ENCODE measurements at regions not wholly inside any gene's neighbourhood (a gene's known extent, or its start where the extent isn't known, plus 50 kb on each side); places are given as distances from the start of the nearest gene placed in this dataset.

DNA sequence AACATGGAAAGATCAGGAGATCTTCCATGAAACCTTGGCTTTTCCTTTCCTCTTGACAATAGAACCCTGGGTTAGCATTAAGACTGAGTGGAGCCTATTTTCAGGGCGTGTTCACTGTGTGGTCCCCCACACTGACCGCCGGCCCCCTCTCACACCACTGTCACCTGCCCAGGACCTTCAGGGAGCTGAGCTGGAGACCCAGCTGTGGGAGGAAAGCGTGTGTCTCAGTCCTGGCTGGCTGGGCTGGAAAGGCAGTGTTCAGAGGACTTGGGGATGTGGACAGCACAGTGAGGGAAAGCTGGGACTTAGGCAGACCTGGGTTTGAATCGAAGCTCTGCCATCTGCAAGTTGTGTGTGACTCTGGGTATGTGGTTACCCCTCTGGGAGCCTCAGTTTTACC, 268.1 kb downstream of the NSG2 start:
- H3K79me2 ChIP-seq = no peaks in the 10 kb centered on the region
- no peak overlapping the region for H3K4me3 ChIP-seq
- no peak overlapping the region for H2AFZ ChIP-seq
- TF ChIP-seq EZH2 (IDR thresholded peaks at IDR 0.05; ENCODE audit: borderline replicate concordance) = no peak
- no peak for TF ChIP-seq CTCF (IDR thresholded peaks at IDR 0.05; ENCODE audit: poor library complexity)
- no peak for TF ChIP-seq EZH2phosphoT487 (IDR thresholded peaks at IDR 0.05; ENCODE audit: low read depth, severe bottlenecking, unreplicated experiment)
- 94% methylated on average over 5 of the region's 5 CpGs for WGBS (ENCODE audit: low lambda C conversion rate, missing lambda C conversion rate)
- H3K4me1 ChIP-seq (ENCODE audit: insufficient read depth) = peaks cover 4% of the 10 kb centered on the region
- no peaks in the 10 kb centered on the region for H4K20me1 ChIP-seq (ENCODE audit: insufficient read depth, poor library complexity, severe bottlenecking)
- H3K27ac ChIP-seq = no peak overlapping the region
- DNase-seq (ENCODE audit: low spot score) = no peak
- no peaks in the 10 kb centered on the region for H3K36me3 ChIP-seq (replicated peaks; ENCODE audit: insufficient read depth, low read depth)
- no peak overlapping the region for H3K4me2 ChIP-seq
- no peaks in the 10 kb centered on the region for H3K9me2 ChIP-seq (replicated peaks; ENCODE audit: insufficient read depth)
- H3K27me3 ChIP-seq = peaks cover 18% of the 10 kb centered on the region
- no peaks in the 10 kb centered on the region for H3K9me3 ChIP-seq (ENCODE audit: low read depth)

DNA sequence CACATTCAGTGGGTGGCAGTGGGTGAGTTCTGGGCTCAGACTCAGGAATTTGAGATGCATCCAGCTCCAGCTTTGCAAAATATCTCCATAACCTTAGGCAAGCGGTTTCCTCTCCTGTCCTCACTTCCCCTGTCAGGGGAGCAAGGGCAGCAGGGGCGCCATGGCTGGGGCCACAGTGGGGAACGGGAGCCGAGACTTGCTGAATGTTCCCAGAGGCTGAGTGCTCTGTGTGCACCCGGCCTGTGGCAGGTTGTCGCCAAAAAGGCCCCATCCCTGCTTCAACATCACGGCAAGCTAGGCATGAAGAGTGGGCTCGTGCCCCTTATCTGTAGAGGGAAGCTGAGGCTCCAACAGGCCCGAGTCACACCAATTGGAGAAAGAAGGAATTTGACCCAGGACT, 268.8 kb downstream of the NSG2 start:
- H3K4me3 ChIP-seq = no peak overlapping the region
- no peaks in the 10 kb centered on the region for H3K36me3 ChIP-seq (replicated peaks; ENCODE audit: insufficient read depth, low read depth)
- no peak for TF ChIP-seq CTCF (IDR thresholded peaks at IDR 0.05; ENCODE audit: poor library complexity)
- no peak for TF ChIP-seq EZH2 (IDR thresholded peaks at IDR 0.05; ENCODE audit: borderline replicate concordance)
- no peak for TF ChIP-seq EZH2phosphoT487 (IDR thresholded peaks at IDR 0.05; ENCODE audit: low read depth, severe bottlenecking, unreplicated experiment)
- WGBS (ENCODE audit: low lambda C conversion rate, missing lambda C conversion rate) = 79% methylated on average over 9 of the region's 9 CpGs
- H3K9me2 ChIP-seq (replicated peaks; ENCODE audit: insufficient read depth) = no peaks in the 10 kb centered on the region
- H2AFZ ChIP-seq = no peak overlapping the region
- H3K4me2 ChIP-seq = no peak overlapping the region
- no peaks in the 10 kb centered on the region for H4K20me1 ChIP-seq (ENCODE audit: insufficient read depth, poor library complexity, severe bottlenecking)
- no peak overlapping the region for H3K27ac ChIP-seq
- H3K9me3 ChIP-seq (ENCODE audit: low read depth) = no peaks in the 10 kb centered on the region
- no peaks in the 10 kb centered on the region for H3K79me2 ChIP-seq
- peaks cover 18% of the 10 kb centered on the region for H3K27me3 ChIP-seq
- H3K4me1 ChIP-seq (ENCODE audit: insufficient read depth) = peaks cover 4% of the 10 kb centered on the region
- no peak for DNase-seq (ENCODE audit: low spot score)

- TF ChIP-seq EZH2 (IDR thresholded peaks at IDR 0.05; ENCODE audit: borderline replicate concordance) (no peak), EZH2phosphoT487 (IDR thresholded peaks at IDR 0.05; ENCODE audit: low read depth, severe bottlenecking, unreplicated experiment) (no peak), CTCF (IDR thresholded peaks at IDR 0.05; ENCODE audit: poor library complexity) (no peak)
- Histone ChIP-seq H3K4me1 (ENCODE audit: insufficient read depth) (peaks cover 4% of the 10 kb centered on the region), H3K27me3 (peaks cover 13% of the 10 kb centered on the region)
These were observed 270.0 kb downstream of the NSG2 start for GRCh38 chr5:174315471-174315870.

GRCh38 chr5:174315871-174316270, 270.4 kb downstream of the NSG2 start:
- Histone ChIP-seq H3K4me3 (no peak overlapping the region), H3K9me2 (replicated peaks; ENCODE audit: insufficient read depth) (no peaks in the 10 kb centered on the region), H3K4me2 (no peak overlapping the region), H2AFZ (no peak overlapping the region), H3K79me2 (no peaks in the 10 kb centered on the region), H3K27ac (no peak overlapping the region), H3K9me3 (ENCODE audit: low read depth) (no peaks in the 10 kb centered on the region), H3K27me3 (peaks cover 9% of the 10 kb centered on the region), H4K20me1 (ENCODE audit: insufficient read depth, poor library complexity, severe bottlenecking) (no peaks in the 10 kb centered on the region), H3K4me1 (ENCODE audit: insufficient read depth) (peaks cover 4% of the 10 kb centered on the region), H3K36me3 (replicated peaks; ENCODE audit: insufficient read depth, low read depth) (no peaks in the 10 kb centered on the region)
- 95% methylated on average over 17 of the region's 17 CpGs for WGBS (ENCODE audit: low lambda C conversion rate, missing lambda C conversion rate)
- no peak for TF ChIP-seq EZH2phosphoT487 (IDR thresholded peaks at IDR 0.05; ENCODE audit: low read depth, severe bottlenecking, unreplicated experiment)
- DNase-seq (ENCODE audit: low spot score) = no peak

More at GRCh38 chr5:174315471-174315870, 270.0 kb downstream of the NSG2 start:
- Histone ChIP-seq H3K36me3 (replicated peaks; ENCODE audit: insufficient read depth, low read depth) (no peaks in the 10 kb centered on the region), H3K4me2 (no peak overlapping the region), H3K27ac (no peak overlapping the region), H2AFZ (no peak overlapping the region), H4K20me1 (ENCODE audit: insufficient read depth, poor library complexity, severe bottlenecking) (no peaks in the 10 kb centered on the region), H3K9me3 (ENCODE audit: low read depth) (no peaks in the 10 kb centered on the region), H3K79me2 (no peaks in the 10 kb centered on the region), H3K4me3 (no peak overlapping the region), H3K9me2 (replicated peaks; ENCODE audit: insufficient read depth) (no peaks in the 10 kb centered on the region)
- 81% methylated on average over 5 of the region's 5 CpGs for WGBS (ENCODE audit: low lambda C conversion rate, missing lambda C conversion rate)
- DNase-seq (ENCODE audit: low spot score) = no peak
